D341Med (cell line): ENCODE measurements at regions not wholly inside any gene's neighbourhood (a gene's known extent, or its start where the extent isn't known, plus 50 kb on each side); places are given as distances from the start of the nearest gene placed in this dataset.
"Not testable (repeated sequence)": the region's sequence is repeated elsewhere in the genome, so short reads cannot be mapped to it uniquely, and the experiment has no call there.

Experiments
- DNase-seq: peaks from one replicate; pipeline ENCODE4 v3.0.0; 2012; ENCODE audit warnings: low spot score

DNA sequence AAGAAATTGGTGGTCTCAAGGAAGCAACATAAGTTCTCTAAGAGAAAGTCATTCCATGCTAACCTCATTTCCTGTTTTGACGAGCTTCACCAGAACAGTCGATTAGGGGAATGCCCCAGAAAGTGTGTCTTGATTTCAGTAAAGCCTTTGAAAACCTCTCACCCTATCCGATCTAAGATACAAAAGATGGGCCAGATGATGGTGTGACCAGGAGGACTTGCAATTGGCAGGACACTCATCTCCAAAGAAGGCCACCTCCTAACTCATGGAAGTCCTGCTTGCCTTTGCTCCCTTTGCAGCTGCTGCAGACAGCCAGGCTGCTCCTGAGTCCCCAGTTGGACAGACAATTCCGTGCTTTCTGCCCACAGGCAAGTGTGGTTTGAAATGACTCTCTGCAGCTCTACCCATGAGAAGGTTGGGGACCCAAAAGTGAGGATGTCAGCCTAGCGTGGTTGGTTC, 304.2 kb downstream of the BCL2L11 start:
- DNase-seq, result not testable (repeated sequence)

DNA sequence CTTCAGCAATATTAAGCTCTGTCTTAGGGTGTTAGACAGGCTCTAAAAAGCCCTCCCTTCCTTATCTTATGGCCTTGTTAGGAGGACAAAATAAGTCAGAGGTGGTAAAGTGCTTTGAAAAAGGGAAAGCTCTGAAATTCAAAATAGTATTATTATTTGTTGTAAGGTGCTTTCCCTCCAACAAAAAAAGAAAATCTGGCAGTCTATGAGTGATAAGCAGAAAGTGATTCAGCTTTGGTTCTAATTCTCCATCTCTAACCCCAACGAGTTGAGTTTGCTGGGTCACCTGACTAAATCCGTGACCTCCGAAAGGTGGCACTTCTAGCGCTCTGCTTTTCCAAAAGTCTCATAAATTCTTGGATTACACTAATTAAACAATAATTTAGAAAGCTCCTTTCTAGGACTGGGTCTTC, 305.1 kb downstream of the BCL2L11 start:
- not testable (repeated sequence) for DNase-seq

DNA sequence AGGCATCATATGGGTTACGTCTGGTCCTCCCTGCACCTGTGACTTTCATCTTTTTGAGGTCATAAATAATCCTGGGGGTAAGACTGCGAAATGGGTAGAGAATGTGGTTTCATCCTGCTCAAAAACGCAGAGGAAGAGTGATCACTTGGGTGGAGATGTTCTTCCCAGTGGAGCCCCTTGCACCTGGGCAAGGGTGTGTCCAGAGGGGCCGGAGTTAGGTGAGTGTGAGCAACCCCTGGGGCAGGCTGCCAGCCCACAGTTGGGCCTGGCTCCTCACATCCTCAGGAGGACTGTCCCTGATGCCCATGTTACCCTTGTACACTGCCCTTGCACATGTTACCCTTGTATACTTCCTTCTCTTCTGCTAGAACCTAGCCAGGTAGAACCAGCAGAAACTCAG, 306.6 kb downstream of the BCL2L11 start:
- DNase-seq, result not testable (repeated sequence)

DNA sequence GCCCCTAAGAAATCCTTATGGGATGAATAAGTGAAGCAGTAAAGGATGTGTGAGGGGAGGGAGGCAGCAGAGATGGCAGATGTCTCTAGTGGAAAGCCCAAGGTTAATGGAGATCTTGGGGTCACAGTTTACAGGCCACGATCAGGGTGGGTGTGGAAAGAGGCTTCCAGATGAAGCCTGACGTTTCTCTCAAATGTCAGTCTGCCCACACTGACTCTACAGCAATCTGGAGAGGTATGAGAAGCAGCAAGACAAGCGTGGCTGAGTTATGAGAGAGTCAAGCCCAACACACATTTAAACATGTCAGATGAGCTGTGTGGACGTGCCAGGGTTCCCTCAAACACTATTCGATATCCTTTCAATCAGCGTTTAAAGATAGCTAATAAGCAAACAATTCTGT, 308.2 kb downstream of the BCL2L11 start:
- DNase-seq, result not testable (repeated sequence)

DNA sequence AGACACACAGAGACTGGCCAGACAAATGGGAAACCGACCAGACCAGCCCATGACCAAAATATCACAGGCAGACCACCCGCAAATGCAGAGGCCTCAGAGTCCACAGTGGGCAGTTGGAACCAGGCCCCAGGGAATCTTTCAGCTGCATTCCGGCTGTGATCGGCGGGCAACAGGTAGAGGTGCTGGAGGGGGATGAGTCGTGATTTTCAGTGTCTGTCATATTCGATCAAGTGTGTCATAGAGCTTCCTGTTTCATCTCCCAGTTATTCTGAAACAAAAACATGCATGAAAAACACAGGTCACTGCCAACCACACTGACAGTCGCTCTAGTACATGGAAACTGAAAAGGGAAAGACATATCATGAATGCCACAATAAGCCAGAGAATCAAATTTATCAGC, 308.6 kb downstream of the BCL2L11 start:
- DNase-seq, result not testable (repeated sequence)

DNA sequence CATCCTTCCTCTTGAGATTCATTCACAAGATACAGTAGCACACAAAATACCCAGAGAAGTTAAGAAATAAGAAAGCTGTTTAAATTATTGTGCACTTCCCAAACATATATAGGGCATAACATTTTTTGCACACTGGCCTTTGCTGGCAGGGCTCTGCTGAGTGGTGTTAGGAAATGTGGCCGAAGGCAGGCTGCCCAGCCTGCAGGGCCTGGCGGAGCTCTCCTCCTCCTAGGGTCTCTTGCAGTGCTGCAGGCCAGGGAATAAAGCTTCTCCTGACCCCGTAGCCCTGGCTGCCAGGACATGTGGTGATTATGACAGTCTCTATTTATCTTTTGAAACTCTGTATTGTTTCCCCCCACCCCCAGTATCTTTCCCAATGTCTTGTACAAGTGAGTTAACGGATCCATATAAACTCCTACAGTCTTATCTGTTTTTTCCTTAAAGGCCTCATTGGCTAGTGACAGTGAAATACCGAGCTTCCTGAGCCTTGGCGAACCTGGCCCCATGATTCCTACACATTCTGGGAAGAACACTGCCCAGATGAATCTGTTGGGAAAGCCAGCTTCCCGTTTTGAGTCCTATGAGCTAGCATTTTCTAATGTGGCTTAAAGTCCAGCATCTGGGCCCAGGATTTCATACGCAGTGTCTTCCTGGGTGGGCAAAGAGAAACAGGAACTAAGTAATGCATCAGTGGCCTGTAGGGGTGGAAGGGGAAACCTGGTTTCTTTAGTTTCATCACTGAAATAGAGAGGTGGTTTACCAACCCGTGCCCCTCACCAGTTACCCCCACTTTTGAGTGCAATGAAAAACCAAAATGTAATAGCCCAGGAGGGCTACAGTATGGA, 310.3 kb downstream of the BCL2L11 start:
- not testable (repeated sequence) for DNase-seq

DNA sequence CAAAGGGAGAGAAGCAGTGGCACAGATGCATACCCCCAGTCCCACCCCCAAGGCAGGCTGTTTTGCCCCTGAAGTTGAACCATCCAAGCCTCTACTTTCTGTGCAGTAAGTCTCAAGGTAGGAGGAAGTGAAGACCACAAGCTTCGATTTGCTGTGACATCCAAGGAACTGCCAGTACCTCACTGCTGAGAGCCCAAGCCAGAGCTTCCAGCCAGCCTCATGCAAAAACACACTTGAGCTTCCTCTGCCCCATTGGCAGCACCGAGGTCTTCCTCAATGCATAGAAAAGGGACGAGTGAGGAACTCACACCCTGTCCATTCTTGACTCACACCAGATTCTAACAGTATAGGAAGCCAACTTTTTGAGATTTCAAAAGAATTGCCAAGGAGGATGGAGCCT, 311.7 kb downstream of the BCL2L11 start:
- not testable (repeated sequence) for DNase-seq

DNA sequence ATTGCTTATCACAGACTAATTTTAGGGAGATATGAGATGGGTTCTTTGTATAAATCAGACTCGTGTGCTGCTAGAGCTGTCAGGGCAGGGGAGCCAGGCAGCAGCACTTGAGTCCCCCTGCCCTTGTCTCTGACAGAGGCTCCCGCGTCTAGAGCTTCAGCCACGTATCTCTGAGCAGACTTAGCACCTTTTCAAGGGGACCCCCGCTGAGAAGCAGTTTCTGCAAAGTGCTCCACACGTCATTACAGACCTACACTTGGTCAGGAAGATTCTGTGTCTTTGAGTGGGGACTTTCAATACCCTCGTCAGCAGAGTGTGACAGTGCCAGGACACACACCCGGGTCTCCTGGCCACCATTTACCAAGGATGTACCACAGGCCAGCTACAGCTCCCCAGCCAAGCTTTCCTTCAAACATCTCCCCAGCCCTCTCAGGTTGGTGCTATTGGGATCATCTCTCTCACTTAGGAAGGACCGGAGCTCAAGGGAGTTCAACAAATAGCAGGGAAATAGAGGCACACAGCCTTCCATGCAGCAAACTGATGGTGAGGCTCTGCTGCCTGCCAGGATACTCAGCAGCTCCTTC, 312.3 kb downstream of the BCL2L11 start:
- not testable (repeated sequence) for DNase-seq

DNA sequence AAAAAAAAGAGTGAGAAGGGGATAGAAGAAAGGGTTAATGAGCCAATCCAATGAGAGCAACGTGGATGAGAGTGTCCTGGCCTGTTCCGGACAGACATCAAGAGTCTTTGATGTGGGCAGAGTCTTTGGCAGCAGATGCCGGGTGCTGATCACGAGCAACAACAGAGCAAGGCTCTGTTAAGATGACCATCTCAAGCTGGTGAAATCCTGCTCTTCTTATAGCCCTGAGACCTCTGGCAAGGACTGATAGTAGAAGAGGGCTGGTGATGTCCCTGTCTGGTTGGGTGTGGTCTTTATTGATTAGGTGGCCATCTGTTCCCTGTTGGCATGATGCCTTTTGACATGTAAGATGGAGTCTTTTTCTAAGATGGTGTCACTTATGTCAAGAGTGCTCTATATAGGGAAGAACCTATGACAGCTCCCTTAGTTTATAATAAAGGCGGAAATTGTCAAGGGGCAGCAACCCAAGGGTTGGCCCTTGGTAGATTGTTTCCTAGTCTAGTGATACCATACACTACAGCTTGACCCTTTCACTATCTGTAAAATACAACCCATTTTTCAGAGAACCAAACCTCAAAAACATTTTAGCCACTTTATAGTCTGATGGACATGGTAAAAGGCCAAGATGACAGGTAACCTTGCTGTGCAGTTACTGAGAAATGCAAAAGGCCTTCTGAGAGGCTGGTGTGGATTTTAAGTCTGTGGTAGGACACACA, 313.3 kb downstream of the BCL2L11 start:
- not testable (repeated sequence) for DNase-seq

DNA sequence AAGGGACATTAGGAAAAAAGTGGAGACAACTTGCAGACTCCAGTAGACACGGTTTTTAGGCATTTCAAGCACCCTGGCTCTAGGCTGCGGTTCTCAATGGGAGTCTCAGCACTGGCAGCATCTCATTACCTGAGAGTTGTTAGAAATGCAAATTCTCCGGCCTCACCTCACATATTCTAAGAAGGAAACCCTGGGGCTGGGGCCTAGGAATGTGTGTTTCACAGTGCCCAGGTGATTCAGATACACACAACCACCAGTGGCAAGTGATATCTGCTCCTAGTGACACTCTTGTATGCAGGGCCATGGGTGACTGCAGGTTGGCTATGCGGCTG, 313.9 kb downstream of the BCL2L11 start:
- not testable (repeated sequence) for DNase-seq

DNA sequence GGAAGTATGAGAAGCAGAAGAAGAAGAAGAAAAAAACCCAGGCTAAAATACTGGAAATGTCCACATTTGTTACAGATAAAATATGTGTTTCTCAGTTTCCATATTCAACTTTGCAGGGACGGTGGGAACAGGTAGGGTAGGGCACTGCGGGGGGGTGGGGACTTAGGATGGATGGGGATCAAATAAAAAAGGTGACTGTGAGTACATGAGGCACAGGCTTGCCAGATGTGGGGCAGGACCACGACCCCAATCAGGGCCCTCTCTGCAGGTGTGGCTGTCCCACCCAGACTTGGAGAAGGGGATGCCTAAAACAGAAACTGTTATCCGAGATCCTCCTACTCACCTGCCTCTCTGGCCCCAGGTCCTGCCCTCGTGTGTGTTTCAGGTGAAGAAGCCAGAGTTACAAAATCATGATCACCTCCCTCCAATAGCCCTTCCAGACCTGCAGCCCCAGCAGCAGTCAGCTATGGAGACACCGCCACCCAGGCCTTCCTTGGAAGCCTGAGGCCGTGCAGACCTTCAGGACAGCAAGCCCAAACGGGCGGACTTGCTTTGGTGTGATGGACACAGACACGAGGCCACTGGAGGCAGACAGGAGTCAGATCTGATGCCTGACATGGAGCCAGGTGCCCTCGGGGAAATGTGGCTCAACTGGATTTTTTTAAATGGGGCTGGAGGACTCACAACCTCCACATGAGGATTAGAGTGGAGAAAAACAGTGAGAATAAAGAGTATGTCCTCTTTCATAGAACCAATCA, 315.0 kb downstream of the BCL2L11 start:
- not testable (repeated sequence) for DNase-seq

DNA sequence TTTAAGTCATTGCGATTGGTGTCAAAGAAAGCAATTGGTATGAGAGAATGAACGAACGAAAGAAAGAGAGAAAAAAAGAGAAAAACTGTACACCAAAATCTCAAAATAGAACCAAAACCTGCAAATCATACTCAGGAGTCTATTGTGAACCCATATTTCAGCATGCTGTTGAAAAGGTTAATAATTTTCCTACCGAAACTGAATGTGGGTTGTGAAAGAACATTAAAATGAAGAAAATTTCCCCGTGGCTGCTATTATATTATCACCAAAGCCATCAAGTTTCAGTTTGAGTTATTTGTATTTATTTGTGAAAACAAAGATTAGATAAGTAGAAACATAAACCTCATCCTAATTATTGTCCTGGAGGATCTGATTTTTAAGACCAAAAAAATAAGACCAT, 315.7 kb downstream of the BCL2L11 start:
- DNase-seq, result not testable (repeated sequence)

DNA sequence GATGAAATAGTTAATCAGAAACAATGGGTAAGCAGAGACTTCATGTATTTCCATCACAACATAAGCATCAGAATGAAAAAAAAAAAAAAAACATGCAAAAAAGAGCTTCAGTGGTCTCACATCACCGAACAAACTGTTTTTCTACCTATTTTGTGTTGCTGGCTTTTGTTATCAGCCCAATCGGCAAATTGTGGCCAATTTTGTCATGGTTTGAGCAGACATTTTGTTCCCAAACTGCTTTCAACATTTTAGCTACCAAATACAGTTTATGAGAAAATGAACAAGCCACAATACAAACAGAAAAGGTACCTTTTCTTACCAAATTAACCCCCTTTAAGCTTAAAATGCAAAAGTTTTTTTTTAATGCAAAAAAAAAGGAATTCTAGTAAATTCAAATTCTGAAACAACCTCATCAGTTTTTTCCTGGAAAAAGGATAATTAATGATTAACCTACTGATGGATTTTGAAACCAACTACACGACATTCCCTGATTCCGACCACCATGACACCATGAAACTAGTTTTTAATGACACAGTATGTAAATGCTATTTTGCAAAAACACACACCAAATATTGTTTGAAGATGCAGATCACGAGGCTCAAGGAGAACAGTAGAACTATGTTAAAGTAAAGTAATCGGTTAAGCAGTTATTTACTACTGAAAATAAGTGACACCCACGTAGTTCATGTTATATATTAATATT, 316.7 kb downstream of the BCL2L11 start:
- DNase-seq, result not testable (repeated sequence)

DNA sequence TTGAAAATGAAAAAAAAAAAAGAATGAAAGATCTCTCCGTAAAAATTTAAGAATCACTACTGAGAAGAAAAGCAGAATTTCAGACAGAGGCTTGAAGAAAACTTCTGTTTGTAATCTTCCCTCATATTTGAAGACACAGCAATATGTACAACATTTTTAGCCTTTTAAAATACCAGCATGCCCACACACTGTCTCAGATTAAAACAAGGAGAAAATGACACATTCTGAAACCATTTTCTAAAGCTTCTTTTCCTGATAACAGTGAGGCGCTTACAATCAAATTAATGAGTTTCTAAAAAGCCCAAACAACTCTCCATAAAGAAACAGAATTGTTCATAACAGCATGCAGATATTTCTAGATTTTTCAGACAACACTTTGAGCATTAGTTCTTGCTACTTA, 317.4 kb downstream of the BCL2L11 start:
- DNase-seq, result not testable (repeated sequence)

DNA sequence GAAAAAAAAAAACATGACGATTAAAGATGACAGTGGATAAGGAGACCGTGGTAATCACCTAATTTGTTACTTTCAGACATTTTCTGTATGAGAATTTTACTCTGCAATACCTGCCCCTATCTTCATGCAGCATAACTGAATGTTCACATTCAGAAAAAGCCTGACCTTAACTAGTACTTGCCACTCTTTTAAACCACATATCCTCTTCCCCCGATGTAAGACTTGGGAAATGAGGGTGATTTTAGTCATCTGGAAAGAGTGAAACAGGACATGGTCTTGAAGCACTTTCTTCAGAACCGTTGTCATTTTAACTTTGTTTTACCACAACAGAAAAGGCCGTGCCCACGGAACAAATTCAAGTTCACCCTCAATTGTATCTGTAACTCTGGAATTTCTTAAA, 318.5 kb downstream of the BCL2L11 start:
- not testable (repeated sequence) for DNase-seq

DNA sequence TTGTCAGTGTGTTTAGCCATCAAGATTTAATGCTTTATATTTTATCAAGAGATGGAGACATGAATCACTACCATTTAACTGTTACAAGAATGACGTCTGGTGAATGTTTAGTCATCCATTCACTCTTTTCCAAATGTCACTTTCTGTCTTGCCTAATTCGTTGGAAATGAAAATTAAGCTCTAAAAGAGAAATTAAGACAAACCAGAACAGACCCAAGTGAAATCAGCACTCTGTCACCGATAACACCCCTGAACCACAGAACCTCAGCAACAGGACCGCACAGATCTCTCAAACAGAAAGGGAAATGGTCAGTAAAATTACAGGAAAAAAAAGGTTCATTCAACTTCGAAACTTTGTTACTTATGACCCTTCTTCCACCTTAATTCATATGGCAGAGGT, 320.9 kb downstream of the BCL2L11 start:
- DNase-seq, result not testable (repeated sequence)

DNA sequence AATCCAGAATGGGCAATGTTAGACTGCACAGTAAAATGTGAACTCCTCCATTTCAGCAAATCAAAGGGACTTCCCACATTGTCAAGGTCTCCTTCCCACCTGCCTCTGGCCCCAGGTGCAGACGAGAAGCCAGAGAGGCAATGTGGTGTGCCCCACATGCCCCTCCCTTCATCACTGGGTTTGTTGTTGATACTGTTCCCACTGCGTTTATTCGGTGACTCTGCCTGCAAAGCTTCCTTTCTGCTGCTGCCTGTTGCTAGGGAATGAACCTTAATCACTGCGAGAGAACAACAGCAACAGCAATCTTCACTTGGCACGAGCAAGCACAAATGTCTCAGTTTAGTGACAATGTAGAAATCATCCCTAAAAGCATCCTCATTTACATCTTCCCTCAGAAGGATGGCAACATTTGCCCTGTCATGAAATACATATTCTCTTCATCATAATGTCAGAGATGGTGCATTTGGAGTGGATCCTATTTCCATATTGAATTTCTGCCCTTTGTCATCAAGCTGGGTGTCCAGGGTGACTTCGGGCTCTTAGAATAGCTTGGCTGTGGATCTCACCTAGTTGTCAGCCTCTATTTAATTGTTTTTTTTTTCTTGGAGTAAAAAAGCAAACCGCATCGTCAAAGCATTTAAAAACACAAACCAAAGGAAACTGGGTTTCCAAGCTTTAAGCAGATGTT, 322.2 kb downstream of the BCL2L11 start:
- not testable (repeated sequence) for DNase-seq

DNA sequence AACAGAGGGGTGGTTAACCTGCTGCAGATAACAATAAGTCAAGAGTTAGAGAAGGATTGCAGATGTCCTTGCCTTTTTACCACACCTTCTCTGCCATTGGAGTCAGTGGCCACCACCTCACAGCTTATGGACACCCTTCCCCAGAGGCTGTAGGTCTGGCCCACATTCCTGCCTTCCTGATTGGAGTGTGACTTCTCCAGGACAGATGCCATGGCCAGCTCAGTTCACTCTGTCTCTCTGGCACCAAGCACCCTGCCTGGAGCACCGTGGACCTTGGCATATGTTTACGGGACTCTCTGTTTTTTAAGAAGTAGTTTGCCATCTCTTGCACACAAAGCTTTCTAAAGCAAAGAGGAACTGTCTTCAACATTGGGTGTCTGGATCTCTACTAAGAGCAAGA, 323.8 kb downstream of the BCL2L11 start:
- DNase-seq, result not testable (repeated sequence)

DNA sequence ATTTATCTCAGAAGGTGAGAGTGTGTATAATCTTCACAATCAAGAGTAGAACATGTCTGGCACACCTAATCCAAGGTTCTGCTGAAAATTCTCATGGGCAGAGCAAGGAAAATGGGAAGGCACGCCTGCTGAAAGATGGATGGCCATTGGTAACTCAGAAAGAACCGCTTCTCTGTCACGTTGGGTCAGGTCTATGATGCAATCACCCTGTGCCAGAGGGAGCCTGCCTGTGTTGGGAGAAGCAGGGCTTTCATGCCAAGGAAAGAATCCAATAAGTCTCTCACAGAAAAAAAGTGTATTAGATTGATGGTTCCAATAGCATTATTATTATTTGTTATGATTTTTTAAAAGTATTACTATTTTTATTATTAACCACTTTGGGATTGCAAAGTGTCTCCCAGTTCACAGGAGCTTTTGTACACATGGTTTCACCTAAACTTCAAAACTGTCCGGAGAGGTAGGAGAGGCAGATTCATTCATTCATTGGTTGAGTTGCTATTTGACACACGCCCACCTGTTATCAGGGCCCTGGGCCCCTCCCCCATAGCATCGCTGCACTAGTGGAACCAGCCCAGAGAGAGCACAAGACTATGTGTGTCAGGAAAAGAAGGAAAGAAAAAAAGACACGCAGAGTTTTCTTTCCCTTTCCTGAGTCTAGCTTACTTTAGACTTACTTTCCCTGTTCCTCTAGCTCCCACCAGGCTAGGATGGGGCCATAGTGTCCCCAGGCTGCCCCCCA, 324.6 kb downstream of the BCL2L11 start:
- not testable (repeated sequence) for DNase-seq

DNA sequence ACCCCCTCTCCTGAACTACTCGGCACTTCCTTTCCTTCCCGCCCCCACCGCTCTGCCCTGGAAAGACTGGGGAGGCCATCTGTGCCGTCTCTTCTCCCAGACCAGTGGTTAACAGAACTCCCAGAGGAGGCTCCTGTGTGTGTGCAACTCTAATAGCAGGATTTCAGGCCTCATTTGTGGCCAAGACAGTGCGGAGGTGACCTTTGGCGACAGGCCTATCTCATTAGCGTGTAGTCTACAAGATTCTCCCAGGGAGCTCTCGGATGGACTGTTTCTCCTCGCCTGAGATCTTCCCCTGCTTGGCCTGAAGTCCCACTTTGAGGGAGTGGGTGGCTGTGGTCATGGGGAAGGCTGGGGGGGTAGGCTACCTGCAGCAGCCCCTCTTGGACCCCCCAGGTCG, 325.2 kb downstream of the BCL2L11 start:
- not testable (repeated sequence) for DNase-seq
